Adrenal gland (tissue), 9 donors: ENCODE measurements at regions not wholly inside any gene's neighbourhood (a gene's known extent, or its start where the extent isn't known, plus 50 kb on each side); places are given as distances from the start of the nearest gene placed in this dataset.

Source experiments
- DNase-seq, 7 donors: peaks; one replicate each; pipeline ENCODE4 v3.0.0-alpha.2; 2019 to 2020
- H3K27ac ChIP-seq, 5 donors: fragments of 200-600 bp; sonication (generic) in 4 of 5; 1 replicate in 3 of 5; 2 replicates in 2 of 5; pipeline versions ENCODE4 v1.5.1 to v1.8.0; 2016 to 2020; ENCODE audit warnings: mild to moderate bottlenecking in 1 of 5
- H3K27me3 ChIP-seq: fragments of 200-600 bp; 2 replicates; pipeline ENCODE4 v1.8.0; 2021
- H3K36me3 ChIP-seq, 2 donors: fragments of 200-600 bp; replicated peaks in 1 of 2; 1 replicate in 1 of 2; 2 replicates in 1 of 2; pipeline versions ENCODE4 v1.5.1 to v1.8.0; 2018 to 2022
- H3K4me1 ChIP-seq, 2 donors: fragments of 200-600 bp; replicated peaks in 1 of 2; 1 replicate in 1 of 2; 2 replicates in 1 of 2; pipeline versions ENCODE4 v1.5.1 to v1.8.0; 2018 to 2021
- H3K4me3 ChIP-seq, 4 donors: fragments of 200-600 bp; sonication (generic) in 3 of 4; one replicate each; pipeline ENCODE4 v1.5.1; 2016 to 2018
- H3K9me3 ChIP-seq, 3 donors: fragments of 200-600 bp; sonication (generic) in 1 of 3; replicated peaks in 1 of 3; 1 replicate in 2 of 3; 2 replicates in 1 of 3; pipeline versions ENCODE4 v1.5.1 to v1.8.0; 2016 to 2021
- POLR2A ChIP-seq, 2 donors: fragments of 450-650 bp; IDR thresholded peaks; one replicate each; pipeline ENCODE4 v1.6.1; 2017; ENCODE audit warnings: antibody characterized with exemption in 2 of 2, mild to moderate bottlenecking in 2 of 2, moderate library complexity in 1 of 2
- WGBS, 4 donors: extraction: QIAGEN DNeasy Blood & Tissue Kit in 2 of 4; methylation state at CpG; one replicate each; pipeline versions ENCODE4 v1.1.5 to v1.1.7; 2013 to 2017; 5-methylcytosine and 5-hydroxymethylcytosine counted together
- intact Hi-C, 2 donors: fragments of 100-400 bp; cut with DNase I; formaldehyde crosslinking; loops; one replicate each; pipeline versions ENCODE4 v1.14.1 to v1.15.0; 2022 to 2023
- TF ChIP-seq, protein P1 (sequence below), 6 experiments: fragments of 450-650 bp in 4 of 6; fragments of 200-600 bp in 2 of 6; sonication (generic) in 1 of 6; IDR thresholded peaks; 1 replicate in 5 of 6; 2 replicates in 1 of 6; pipeline versions ENCODE4 v1.5.1 to v1.8.0; 2016 to 2021; ENCODE audit warnings: antibody characterized with exemption in 6 of 6, mild to moderate bottlenecking in 2 of 6, moderate library complexity in 1 of 6
- donor health status: healthy with polysubstance abuse.
- donor health status: Bipolar disorder and iron deficiency.
- donor health status: DM: yes; HTN: yes; CAD: no.
- donor health status: DM: no; HTN: no; CAD: no.
- donor health status: DM: no; HTN: no; CAD: no.

DNA sequence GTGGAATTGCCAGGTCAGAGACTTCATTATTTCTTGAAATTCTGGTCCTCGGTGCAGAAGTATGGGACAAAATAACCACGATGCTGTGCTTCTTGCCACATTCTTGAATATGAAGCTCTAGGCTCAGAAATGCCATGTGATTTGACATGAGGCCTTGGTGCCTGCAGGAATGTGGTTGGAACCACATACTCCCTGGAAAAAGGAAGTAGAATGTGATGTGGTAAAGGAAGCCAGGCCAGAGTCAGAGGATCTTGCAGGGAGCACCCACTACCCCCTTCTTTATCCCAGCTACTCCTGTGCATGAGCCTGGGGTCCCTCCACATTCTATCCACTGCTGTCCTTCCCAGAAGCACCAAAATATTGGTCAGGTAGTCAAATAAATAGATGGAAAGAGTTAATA lies 80.9 kb downstream of the FOXD1 start:
- WGBS, 4 donors = 51 to 75% (median 71%) methylated on average over 2 of the region's 2 CpGs
- H3K27me3 ChIP-seq = peaks cover 19% of the 10 kb centered on the region

DNA sequence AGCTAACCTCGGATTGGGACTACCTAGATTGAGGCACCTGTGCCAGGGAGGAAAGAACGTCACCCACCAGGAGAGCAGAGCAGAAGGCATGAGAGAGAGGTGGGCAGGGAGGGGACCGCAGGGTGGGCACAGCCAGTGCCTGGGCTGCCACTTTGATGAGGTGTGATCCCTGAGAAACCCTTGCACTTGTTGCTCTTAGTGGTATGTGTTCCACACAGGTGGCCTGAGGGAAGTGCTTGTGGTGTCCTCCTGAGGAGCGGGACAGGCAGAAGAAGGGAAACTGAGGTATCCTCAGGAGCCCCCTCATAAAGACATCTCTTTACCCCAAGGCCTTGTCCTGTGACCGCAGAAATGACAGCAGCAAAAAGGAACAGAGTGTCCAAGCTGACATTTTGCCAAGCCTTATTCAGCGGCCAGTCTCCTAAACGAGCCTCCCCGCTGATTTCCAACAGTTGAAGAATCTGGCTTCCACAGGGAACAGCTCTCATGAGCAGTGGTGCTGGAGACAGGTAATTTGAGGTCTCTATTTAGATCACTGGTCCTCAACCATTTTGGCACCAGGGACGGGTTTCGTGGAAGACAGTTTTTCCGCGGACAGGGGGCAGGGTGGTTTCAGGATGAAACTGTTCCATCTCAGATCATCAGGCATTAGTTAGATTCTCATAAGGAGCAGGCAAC lies 82.4 kb downstream of the FOXD1 start:
- H3K36me3 ChIP-seq = no peaks in the 10 kb centered on the region
- H3K9me3 ChIP-seq = no peaks in the 10 kb centered on the region
- H3K27ac ChIP-seq = no peak overlapping the region
- H3K27me3 ChIP-seq = peaks cover 13% of the 10 kb centered on the region
- intact Hi-C loops = no loop called here
- TF ChIP-seq, protein P1, sequence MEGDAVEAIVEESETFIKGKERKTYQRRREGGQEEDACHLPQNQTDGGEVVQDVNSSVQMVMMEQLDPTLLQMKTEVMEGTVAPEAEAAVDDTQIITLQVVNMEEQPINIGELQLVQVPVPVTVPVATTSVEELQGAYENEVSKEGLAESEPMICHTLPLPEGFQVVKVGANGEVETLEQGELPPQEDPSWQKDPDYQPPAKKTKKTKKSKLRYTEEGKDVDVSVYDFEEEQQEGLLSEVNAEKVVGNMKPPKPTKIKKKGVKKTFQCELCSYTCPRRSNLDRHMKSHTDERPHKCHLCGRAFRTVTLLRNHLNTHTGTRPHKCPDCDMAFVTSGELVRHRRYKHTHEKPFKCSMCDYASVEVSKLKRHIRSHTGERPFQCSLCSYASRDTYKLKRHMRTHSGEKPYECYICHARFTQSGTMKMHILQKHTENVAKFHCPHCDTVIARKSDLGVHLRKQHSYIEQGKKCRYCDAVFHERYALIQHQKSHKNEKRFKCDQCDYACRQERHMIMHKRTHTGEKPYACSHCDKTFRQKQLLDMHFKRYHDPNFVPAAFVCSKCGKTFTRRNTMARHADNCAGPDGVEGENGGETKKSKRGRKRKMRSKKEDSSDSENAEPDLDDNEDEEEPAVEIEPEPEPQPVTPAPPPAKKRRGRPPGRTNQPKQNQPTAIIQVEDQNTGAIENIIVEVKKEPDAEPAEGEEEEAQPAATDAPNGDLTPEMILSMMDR (IDR thresholded peaks at IDR 0.05) = no peak
- TF ChIP-seq POLR2A (IDR thresholded peaks at IDR 0.05) = no peak
- H3K4me1 ChIP-seq = no peaks in the 10 kb centered on the region
- no peak for DNase-seq
- 77 to 84% (median 80%) methylated on average over 12 of the region's 12 CpGs for WGBS, 4 donors
- H3K4me3 ChIP-seq = no peak overlapping the region

More for the DNA sequence above, 80.9 kb downstream of the FOXD1 start:
- TF ChIP-seq, protein P1 (IDR thresholded peaks at IDR 0.05) = no peak
- TF ChIP-seq POLR2A (IDR thresholded peaks at IDR 0.05) = no peak
- no peak overlapping the region for H3K4me3 ChIP-seq
- no peaks in the 10 kb centered on the region for H3K36me3 ChIP-seq
- H3K4me1 ChIP-seq = no peaks in the 10 kb centered on the region
- intact Hi-C loops = no loop called here
- no peak for DNase-seq
- no peaks in the 10 kb centered on the region for H3K9me3 ChIP-seq
- H3K27ac ChIP-seq = no peak overlapping the region

DNA sequence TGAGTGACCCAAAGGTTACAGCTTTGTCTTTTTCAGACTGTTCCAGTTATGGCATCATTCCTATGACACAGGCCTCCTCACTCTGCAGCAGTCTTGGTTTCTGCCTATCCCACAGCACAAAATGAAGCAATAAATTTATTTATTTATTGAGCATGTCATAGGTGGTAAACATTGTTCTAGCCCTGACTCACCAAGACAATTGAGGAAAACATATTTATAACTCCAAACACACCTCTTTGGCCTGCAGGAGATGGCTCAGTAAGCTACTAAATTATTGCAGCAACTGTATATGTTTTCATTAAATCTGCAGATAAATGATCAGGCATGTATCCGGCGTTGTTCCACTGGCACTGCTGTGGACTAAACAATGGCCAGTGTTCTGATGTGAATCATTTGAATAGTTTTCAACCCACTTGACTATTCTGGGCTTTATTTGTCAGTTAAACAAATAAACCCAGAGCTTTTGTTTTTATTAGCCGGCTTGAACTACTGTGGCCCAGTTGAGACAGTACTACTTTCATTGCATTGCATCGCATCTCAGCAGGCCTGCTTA lies 83.2 kb downstream of the FOXD1 start:
- Histone ChIP-seq H3K9me3 (no peaks in the 10 kb centered on the region), H3K4me3 (no peak overlapping the region), H3K27ac (no peak overlapping the region), H3K36me3 (no peaks in the 10 kb centered on the region), H3K27me3 (peaks cover 12% of the 10 kb centered on the region), H3K4me1 (no peaks in the 10 kb centered on the region)
- 75 to 79% (median 76%) methylated on average over 4 of the region's 4 CpGs for WGBS, 4 donors
- no peak for DNase-seq
- intact Hi-C loops = no loop called here
- TF ChIP-seq POLR2A (IDR thresholded peaks at IDR 0.05) = no peak
- TF ChIP-seq, protein P1 (IDR thresholded peaks at IDR 0.05) = no peak

DNA sequence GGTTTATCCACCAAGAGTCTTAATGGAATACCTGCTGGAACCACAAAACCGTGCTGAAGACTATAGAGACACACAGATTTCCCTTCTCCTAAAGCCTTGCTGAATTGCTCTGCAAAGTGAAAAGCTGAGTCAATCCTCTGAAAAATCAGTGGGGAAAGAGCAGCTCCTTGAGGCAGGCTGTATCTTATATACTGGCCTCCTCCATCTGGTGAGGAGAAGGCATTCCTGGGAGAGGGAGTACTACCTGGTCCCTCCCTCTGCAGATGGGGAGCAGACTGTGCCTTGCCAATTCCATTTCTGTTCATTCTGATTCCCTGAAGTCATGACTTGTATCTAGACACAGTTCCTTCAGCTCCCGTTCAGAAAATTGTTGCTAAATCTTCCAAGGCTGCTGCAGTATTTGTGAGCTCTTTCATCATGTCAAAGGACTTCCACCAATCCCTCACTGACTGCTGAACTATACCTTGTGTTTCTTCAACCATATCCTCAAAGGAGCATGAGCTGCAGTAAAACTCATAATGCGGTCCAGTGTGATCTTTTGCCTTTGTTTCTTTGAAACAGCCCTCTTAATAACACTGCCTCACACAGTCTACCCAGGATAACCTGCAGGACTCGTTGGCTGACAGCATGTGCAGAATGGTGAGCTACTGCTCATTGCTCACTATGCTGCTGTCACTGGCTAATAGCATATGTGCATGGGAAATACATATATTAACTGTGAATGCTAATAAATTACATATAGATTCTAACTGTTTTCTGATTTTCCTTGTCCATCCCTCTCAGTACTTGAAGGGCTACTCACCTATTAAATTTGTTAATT lies 84.5 kb downstream of the FOXD1 start:
- intact Hi-C loops = no loop called here
- Histone ChIP-seq H3K9me3 (no peaks in the 10 kb centered on the region), H3K27ac (no peak overlapping the region), H3K27me3 (peaks cover 5% of the 10 kb centered on the region), H3K36me3 (no peaks in the 10 kb centered on the region), H3K4me1 (no peaks in the 10 kb centered on the region), H3K4me3 (no peak overlapping the region)
- 54 to 68% (median 61%) methylated on average over 4 of the region's 4 CpGs for WGBS, 4 donors
- no peak for TF ChIP-seq POLR2A (IDR thresholded peaks at IDR 0.05)
- no peak for DNase-seq
